HepG2 (cell line): ENCODE measurements at regions not wholly inside any gene's neighbourhood (a gene's known extent, or its start where the extent isn't known, plus 50 kb on each side); places are given as distances from the start of the nearest gene placed in this dataset.

Experiments used
- ATAC-seq: fragments of 200-7000 bp; cut with Tn5 transposase; 3 replicates; pipeline ENCODE4 v1.9.1; 2020; ENCODE audit warnings: mild to moderate bottlenecking, moderate library complexity
- BruUV-seq: library from RNA; stranded (reverse); fragments of 400-500 nt; replicated peaks from 2 replicates; lab custom pipeline; 2021; lab: Mats Ljungman, UMichigan
- CTCF ChIA-PET: fragments of 300-600 bp; formaldehyde crosslinking; extraction: SDS; loops from one replicate; lab custom pipeline; 2021; ENCODE audit warnings: low total read pairs, inconsistent platforms, low intra/inter-chr PET ratio; lab: Yijun Ruan, JAX
- POLR2A ChIA-PET: fragments of 350-600 bp; sonication (Branson Sonifier 250); formaldehyde crosslinking; loops from one replicate; lab custom pipeline; 2020; ENCODE audit warnings: antibody characterized with exemption, inconsistent platforms; lab: Yijun Ruan, JAX
- DNase-seq: peaks from one replicate; pipeline ENCODE4 v3.0.0-alpha.2; 2015; ENCODE audit warnings: low spot score
- FAIRE-seq: peaks from 3 replicates; lab custom pipeline; 2011; peaks lifted over from hg19 to GRCh38; lab: Jason Lieb, UNC
- H2AFZ ChIP-seq: one replicate; pipeline ENCODE4 v1.6.1; 2011; ENCODE audit warnings: low read length, inconsistent platforms
- H3K27ac ChIP-seq: fragments of 300-600 bp; 3 replicates; pipeline ENCODE4 v1.8.0; 2011; ENCODE audit warnings: mixed run types, mild to moderate bottlenecking, mixed read lengths, low read length, inconsistent platforms; ENCODE audit not compliant: insufficient read depth; ENCODE audit errors: extremely low read length
- H3K27me3 ChIP-seq, 2 experiments: fragments of 200-600 bp in 1 of 2; 2 replicates in 1 of 2; 3 replicates in 1 of 2; pipeline versions ENCODE4 v1.6.0 to v1.8.0; 2011; ENCODE audit warnings: low read length in 2 of 2, mild to moderate bottlenecking in 2 of 2, moderate library complexity in 2 of 2, inconsistent platforms in 1 of 2; ENCODE audit not compliant: insufficient read depth in 2 of 2, control insufficient read depth in 1 of 2
- H3K36me3 ChIP-seq, 2 experiments: fragments of 200-600 bp in 1 of 2; replicated peaks in 1 of 2; 2 replicates in 1 of 2; 3 replicates in 1 of 2; pipeline versions ENCODE4 v1.5.1 to v1.8.0; 2011; ENCODE audit warnings: low read length in 2 of 2, inconsistent platforms in 1 of 2; ENCODE audit not compliant: insufficient read depth in 2 of 2, control insufficient read depth in 1 of 2
- H3K4me1 ChIP-seq: 2 replicates; pipeline ENCODE4 v1.5.1; 2012; ENCODE audit warnings: low read length, inconsistent platforms; ENCODE audit not compliant: insufficient read depth
- H3K4me2 ChIP-seq: 2 replicates; pipeline ENCODE4 v1.6.0; 2011; ENCODE audit warnings: low read depth, low read length, inconsistent platforms
- H3K4me3 ChIP-seq, 3 experiments: fragments of 200-600 bp in 1 of 3; sonication (generic), shearing (Covaris generic) in 1 of 3; replicated peaks in 1 of 3; 2 replicates each; pipeline ENCODE4 v1.5.1; 2011 to 2016; ENCODE audit warnings: low read length in 3 of 3, inconsistent platforms in 2 of 3, low read depth in 2 of 3, mild to moderate bottlenecking in 2 of 3, control low read depth in 1 of 3, mixed read lengths in 1 of 3; ENCODE audit not compliant: insufficient read depth in 1 of 3
- H3K79me2 ChIP-seq: one replicate; pipeline ENCODE4 v1.6.1; 2011; ENCODE audit warnings: low read length, inconsistent platforms; ENCODE audit not compliant: insufficient read depth
- H3K9ac ChIP-seq: 2 replicates; pipeline ENCODE4 v1.6.0; 2011; ENCODE audit warnings: mild to moderate bottlenecking, low read depth, low read length, inconsistent platforms; ENCODE audit not compliant: insufficient read depth
- H3K9me3 ChIP-seq: 2 replicates; pipeline ENCODE4 v1.5.1; 2012; ENCODE audit warnings: mild to moderate bottlenecking, low read length
- H4K20me1 ChIP-seq: 2 replicates; pipeline ENCODE4 v1.6.0; 2011; ENCODE audit warnings: inconsistent platforms, mild to moderate bottlenecking, low read length, moderate library complexity; ENCODE audit not compliant: insufficient read depth
- KDM1A ChIP-seq: IDR thresholded peaks from 2 replicates; pipeline ENCODE4 v1.6.1; 2016; ENCODE audit warnings: missing compliant biosample characterization
- SMYD3 ChIP-seq: sonication (generic); formaldehyde crosslinking; IDR thresholded peaks from 2 replicates; pipeline ENCODE4 v1.8.1; 2023; ENCODE audit warnings: mild to moderate bottlenecking, missing genetic modification reagents
- ZNF782 ChIP-seq: sonication (generic); formaldehyde crosslinking; IDR thresholded peaks from 2 replicates; pipeline ENCODE4 v1.4.0; 2020; ENCODE audit warnings: missing genetic modification reagents, mild to moderate bottlenecking, borderline replicate concordance
- ZSCAN9 ChIP-seq: IDR thresholded peaks from 2 replicates; pipeline ENCODE4 v1.6.1; 2016; ENCODE audit warnings: borderline replicate concordance
- WGBS: methylation state at CpG from one replicate; pipeline ENCODE4 v1.1.6; 2017; ENCODE audit warnings: low lambda C conversion rate; 5-methylcytosine and 5-hydroxymethylcytosine counted together
- in situ Hi-C: cut with HindIII; loops from 2 replicates; pipeline ENCODE4 v1.10.0; 2017; ENCODE audit warnings: low pct_unique_long_range_greater_than_20kb; ENCODE audit not compliant: extremely low pct_ligation_motif_present
- intact Hi-C: fragments of 100-400 bp; cut with micrococcal nuclease; formaldehyde crosslinking; loops from one replicate; pipeline ENCODE4 v1.10.0; 2022; ENCODE audit not compliant: unreplicated experiment
- TF ChIP-seq, protein P1 (sequence below): IDR thresholded peaks from 2 replicates; pipeline ENCODE4 v1.6.1; 2012; ENCODE audit warnings: low read length, improper control_type of control experiment
- TF ChIP-seq, protein P2 (sequence below): sonication (generic); formaldehyde crosslinking; IDR thresholded peaks from 2 replicates; pipeline ENCODE4 v1.5.1; 2020; ENCODE audit warnings: mild to moderate bottlenecking, moderate library complexity, missing genetic modification reagents

DNA sequence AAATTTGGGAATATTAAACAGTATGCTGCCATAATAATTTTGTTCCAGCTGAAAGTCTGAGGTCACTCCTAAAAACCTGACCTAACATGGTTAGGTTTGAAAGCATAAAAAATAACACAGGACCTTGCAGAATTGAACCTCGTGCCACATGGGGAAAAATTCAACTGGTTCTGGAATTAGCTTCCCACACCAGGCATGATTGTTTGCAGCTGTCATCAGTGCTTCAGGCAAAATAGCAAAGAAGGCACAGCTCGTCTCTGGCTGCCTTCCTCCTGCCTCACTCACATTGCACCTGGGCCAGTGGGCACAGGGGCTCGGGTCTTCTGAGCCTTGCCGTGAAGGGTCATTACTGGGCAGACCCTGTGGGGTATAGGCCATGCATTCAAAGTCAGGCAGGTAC, 153.8 kb upstream of the ARHGAP20 start:
- TF ChIP-seq ZSCAN9 (no peak), SMYD3 (CRISPR knock-in tag) (no peak), ZNF782 (CRISPR knock-in tag) (no peak), KDM1A (no peak)
- TF ChIP-seq, protein P1, sequence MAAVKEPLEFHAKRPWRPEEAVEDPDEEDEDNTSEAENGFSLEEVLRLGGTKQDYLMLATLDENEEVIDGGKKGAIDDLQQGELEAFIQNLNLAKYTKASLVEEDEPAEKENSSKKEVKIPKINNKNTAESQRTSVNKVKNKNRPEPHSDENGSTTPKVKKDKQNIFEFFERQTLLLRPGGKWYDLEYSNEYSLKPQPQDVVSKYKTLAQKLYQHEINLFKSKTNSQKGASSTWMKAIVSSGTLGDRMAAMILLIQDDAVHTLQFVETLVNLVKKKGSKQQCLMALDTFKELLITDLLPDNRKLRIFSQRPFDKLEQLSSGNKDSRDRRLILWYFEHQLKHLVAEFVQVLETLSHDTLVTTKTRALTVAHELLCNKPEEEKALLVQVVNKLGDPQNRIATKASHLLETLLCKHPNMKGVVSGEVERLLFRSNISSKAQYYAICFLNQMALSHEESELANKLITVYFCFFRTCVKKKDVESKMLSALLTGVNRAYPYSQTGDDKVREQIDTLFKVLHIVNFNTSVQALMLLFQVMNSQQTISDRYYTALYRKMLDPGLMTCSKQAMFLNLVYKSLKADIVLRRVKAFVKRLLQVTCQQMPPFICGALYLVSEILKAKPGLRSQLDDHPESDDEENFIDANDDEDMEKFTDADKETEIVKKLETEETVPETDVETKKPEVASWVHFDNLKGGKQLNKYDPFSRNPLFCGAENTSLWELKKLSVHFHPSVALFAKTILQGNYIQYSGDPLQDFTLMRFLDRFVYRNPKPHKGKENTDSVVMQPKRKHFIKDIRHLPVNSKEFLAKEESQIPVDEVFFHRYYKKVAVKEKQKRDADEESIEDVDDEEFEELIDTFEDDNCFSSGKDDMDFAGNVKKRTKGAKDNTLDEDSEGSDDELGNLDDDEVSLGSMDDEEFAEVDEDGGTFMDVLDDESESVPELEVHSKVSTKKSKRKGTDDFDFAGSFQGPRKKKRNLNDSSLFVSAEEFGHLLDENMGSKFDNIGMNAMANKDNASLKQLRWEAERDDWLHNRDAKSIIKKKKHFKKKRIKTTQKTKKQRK = no peak
- TF ChIP-seq, protein P2, sequence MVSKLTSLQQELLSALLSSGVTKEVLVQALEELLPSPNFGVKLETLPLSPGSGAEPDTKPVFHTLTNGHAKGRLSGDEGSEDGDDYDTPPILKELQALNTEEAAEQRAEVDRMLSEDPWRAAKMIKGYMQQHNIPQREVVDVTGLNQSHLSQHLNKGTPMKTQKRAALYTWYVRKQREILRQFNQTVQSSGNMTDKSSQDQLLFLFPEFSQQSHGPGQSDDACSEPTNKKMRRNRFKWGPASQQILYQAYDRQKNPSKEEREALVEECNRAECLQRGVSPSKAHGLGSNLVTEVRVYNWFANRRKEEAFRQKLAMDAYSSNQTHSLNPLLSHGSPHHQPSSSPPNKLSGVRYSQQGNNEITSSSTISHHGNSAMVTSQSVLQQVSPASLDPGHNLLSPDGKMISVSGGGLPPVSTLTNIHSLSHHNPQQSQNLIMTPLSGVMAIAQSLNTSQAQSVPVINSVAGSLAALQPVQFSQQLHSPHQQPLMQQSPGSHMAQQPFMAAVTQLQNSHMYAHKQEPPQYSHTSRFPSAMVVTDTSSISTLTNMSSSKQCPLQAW (CRISPR knock-in tag) = no peak

More for the DNA sequence above, 153.8 kb upstream of the ARHGAP20 start:
- Histone ChIP-seq H3K9me3 (no peaks in the 10 kb centered on the region), H2AFZ (no peak overlapping the region), H3K9ac (no peak overlapping the region), H4K20me1 (no peaks in the 10 kb centered on the region), H3K79me2 (no peaks in the 10 kb centered on the region), H3K4me3 (no peak overlapping the region), H3K36me3 (no peaks in the 10 kb centered on the region), H3K4me1 (no peaks in the 10 kb centered on the region), H3K27ac (no peak overlapping the region), H3K27me3 (peaks cover 2 to 15% of the 10 kb centered on the region in 2 experiments; a peak in 3 of 5 replicates), H3K4me2 (no peak overlapping the region)
- no peak for ATAC-seq
- DNase-seq = no peak
- no TSS peak for BruUV-seq
- ChIA-PET POLR2A (no interaction called here), CTCF (no interaction called here)
- WGBS = 0% methylated on average over 3 of the region's 4 CpGs
- FAIRE-seq = no peak
- intact Hi-C loops (no loop called here), in situ Hi-C loops (no loop called here)
